Liver (tissue), 8 donors: ENCODE measurements at regions not wholly inside any gene's neighbourhood (a gene's known extent, or its start where the extent isn't known, plus 50 kb on each side); places are given as distances from the start of the nearest gene placed in this dataset.
"Not testable (repeated sequence)": the region's sequence is repeated elsewhere in the genome, so short reads cannot be mapped to it uniquely, and the experiment has no call there.

Source experiments
- DNase-seq: peaks from one replicate; pipeline ENCODE4 v3.0.0-alpha.2; 2017; ENCODE audit warnings: low spot score
- H3K27ac ChIP-seq, 2 donors: one replicate each; pipeline ENCODE4 v1.7.0; 2013; ENCODE audit warnings: inconsistent platforms in 2 of 2, low read length in 2 of 2, control low read depth in 1 of 2, low read depth in 1 of 2, mild to moderate bottlenecking in 1 of 2
- H3K27me3 ChIP-seq, 4 donors: one replicate each; pipeline versions ENCODE4 v1.6.1 to v1.7.0; 2013; ENCODE audit warnings: low read length in 3 of 4, inconsistent platforms in 1 of 4, mild to moderate bottlenecking in 1 of 4, moderate library complexity in 1 of 4; ENCODE audit not compliant: control insufficient read depth in 4 of 4, insufficient read depth in 4 of 4
- H3K36me3 ChIP-seq, 4 donors: one replicate each; pipeline versions ENCODE4 v1.6.1 to v1.7.0; 2013; ENCODE audit warnings: low read length in 3 of 4, mild to moderate bottlenecking in 3 of 4, low read depth in 1 of 4, moderate library complexity in 1 of 4; ENCODE audit not compliant: control insufficient read depth in 4 of 4, insufficient read depth in 3 of 4
- H3K4me1 ChIP-seq, 4 donors: one replicate each; pipeline versions ENCODE4 v1.6.1 to v1.7.0; 2013; ENCODE audit warnings: low read length in 3 of 4, mild to moderate bottlenecking in 3 of 4, moderate library complexity in 1 of 4; ENCODE audit not compliant: control insufficient read depth in 4 of 4, insufficient read depth in 4 of 4
- H3K4me3 ChIP-seq, 3 donors: one replicate each; pipeline versions ENCODE4 v1.6.1 to v1.7.0; 2013; ENCODE audit warnings: low read length in 3 of 3, control low read depth in 1 of 3, low read depth in 1 of 3, mild to moderate bottlenecking in 1 of 3
- H3K9ac ChIP-seq, 2 donors: one replicate each; pipeline ENCODE4 v1.7.0; 2013; ENCODE audit warnings: low read length in 2 of 2, mild to moderate bottlenecking in 2 of 2, moderate library complexity in 2 of 2, control low read depth in 1 of 2, low read depth in 1 of 2
- H3K9me3 ChIP-seq, 4 donors: one replicate each; pipeline versions ENCODE4 v1.6.1 to v1.7.0; 2013; ENCODE audit warnings: low read length in 3 of 4; ENCODE audit not compliant: control insufficient read depth in 4 of 4
- EGR1 ChIP-seq, 2 donors: IDR thresholded peaks; 2 replicates each; pipeline ENCODE4 v1.6.1; 2016 to 2018; ENCODE audit warnings: antibody characterized with exemption in 2 of 2, low read depth in 2 of 2
- FOXA1 ChIP-seq: IDR thresholded peaks from 2 replicates; pipeline ENCODE4 v1.6.1; 2016; ENCODE audit warnings: antibody characterized with exemption
- FOXA2 ChIP-seq: IDR thresholded peaks from 2 replicates; pipeline ENCODE4 v1.6.1; 2016; ENCODE audit warnings: antibody characterized with exemption
- GABPA ChIP-seq, 2 donors: IDR thresholded peaks in 1 of 2; conservative IDR thresholded peaks in 1 of 2; 2 replicates each; pipeline ENCODE4 v1.6.1; 2016; ENCODE audit warnings: antibody characterized with exemption in 2 of 2, mild to moderate bottlenecking in 1 of 2, moderate library complexity in 1 of 2
- HNF4A ChIP-seq, 2 donors: conservative IDR thresholded peaks; 2 replicates each; pipeline ENCODE4 v1.6.1; 2016; ENCODE audit warnings: antibody characterized with exemption in 2 of 2, mild to moderate bottlenecking in 2 of 2
- HNF4G ChIP-seq: IDR thresholded peaks from 2 replicates; pipeline ENCODE4 v1.6.1; 2016; ENCODE audit warnings: antibody characterized with exemption
- JUND ChIP-seq, 2 donors: IDR thresholded peaks; 2 replicates each; pipeline ENCODE4 v1.6.1; 2016; ENCODE audit warnings: antibody characterized with exemption in 2 of 2
- NR2F2 ChIP-seq: IDR thresholded peaks from 2 replicates; pipeline ENCODE4 v1.6.1; 2016; ENCODE audit warnings: antibody characterized with exemption
- RAD21 ChIP-seq, 2 donors: IDR thresholded peaks; 2 replicates each; pipeline ENCODE4 v1.6.1; 2016; ENCODE audit warnings: antibody characterized with exemption in 2 of 2, mild to moderate bottlenecking in 2 of 2
- RXRA ChIP-seq, 2 donors: IDR thresholded peaks; 2 replicates each; pipeline ENCODE4 v1.6.1; 2017 to 2018; ENCODE audit warnings: antibody characterized with exemption in 2 of 2, mild to moderate bottlenecking in 1 of 2
- SP1 ChIP-seq: IDR thresholded peaks from 2 replicates; pipeline ENCODE4 v1.6.1; 2018; ENCODE audit warnings: antibody characterized with exemption, mild to moderate bottlenecking
- YY1 ChIP-seq: IDR thresholded peaks from 2 replicates; pipeline ENCODE4 v1.6.1; 2016; ENCODE audit warnings: antibody characterized with exemption, mild to moderate bottlenecking
- WGBS: extraction: QIAGEN DNeasy Blood & Tissue Kit; methylation state at CpG from one replicate; pipeline ENCODE4 v1.1.7; 2013; 5-methylcytosine and 5-hydroxymethylcytosine counted together
- TF ChIP-seq, protein P1 (sequence below): IDR thresholded peaks from 2 replicates; pipeline ENCODE4 v1.6.1; 2016; ENCODE audit warnings: antibody characterized with exemption, mild to moderate bottlenecking
- TF ChIP-seq, protein P2 (sequence below): fragments of 150-350 bp; IDR thresholded peaks from 2 replicates; pipeline ENCODE4 v1.5.1; 2017; ENCODE audit warnings: improper control_type of control experiment, low read depth, low read length; ENCODE audit not compliant: missing input control
- TF ChIP-seq, protein P3 (sequence below): IDR thresholded peaks from 2 replicates; pipeline ENCODE4 v1.6.1; 2016; ENCODE audit warnings: antibody characterized with exemption
- TF ChIP-seq, protein P4 (sequence below): IDR thresholded peaks from 2 replicates; pipeline ENCODE4 v1.6.1; 2016; ENCODE audit warnings: antibody characterized with exemption
- donor health status: healthy.
- donor health status: healthy.
- donor health status: healthy.
- donor health status: healthy.
- donor health status: healthy.

DNA sequence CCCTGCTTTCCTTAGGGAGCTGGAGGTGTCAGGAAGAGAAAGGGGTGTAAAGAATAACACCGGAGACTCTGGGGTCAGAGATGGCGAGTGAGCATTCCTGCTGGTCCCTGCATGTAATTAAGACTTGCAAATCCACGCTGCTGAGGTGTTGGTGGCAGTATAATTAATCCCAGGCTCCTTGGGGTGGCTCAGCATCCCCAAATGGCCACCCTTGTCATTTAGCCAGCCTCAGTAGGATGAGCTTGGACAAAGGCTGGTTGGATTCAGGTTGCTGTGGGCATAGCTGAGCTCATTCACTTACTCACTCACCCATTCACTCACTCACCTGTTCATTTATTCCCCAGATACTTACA is 174.4 kb upstream of the RPH3A start (continued):
- TF ChIP-seq, protein P1, sequence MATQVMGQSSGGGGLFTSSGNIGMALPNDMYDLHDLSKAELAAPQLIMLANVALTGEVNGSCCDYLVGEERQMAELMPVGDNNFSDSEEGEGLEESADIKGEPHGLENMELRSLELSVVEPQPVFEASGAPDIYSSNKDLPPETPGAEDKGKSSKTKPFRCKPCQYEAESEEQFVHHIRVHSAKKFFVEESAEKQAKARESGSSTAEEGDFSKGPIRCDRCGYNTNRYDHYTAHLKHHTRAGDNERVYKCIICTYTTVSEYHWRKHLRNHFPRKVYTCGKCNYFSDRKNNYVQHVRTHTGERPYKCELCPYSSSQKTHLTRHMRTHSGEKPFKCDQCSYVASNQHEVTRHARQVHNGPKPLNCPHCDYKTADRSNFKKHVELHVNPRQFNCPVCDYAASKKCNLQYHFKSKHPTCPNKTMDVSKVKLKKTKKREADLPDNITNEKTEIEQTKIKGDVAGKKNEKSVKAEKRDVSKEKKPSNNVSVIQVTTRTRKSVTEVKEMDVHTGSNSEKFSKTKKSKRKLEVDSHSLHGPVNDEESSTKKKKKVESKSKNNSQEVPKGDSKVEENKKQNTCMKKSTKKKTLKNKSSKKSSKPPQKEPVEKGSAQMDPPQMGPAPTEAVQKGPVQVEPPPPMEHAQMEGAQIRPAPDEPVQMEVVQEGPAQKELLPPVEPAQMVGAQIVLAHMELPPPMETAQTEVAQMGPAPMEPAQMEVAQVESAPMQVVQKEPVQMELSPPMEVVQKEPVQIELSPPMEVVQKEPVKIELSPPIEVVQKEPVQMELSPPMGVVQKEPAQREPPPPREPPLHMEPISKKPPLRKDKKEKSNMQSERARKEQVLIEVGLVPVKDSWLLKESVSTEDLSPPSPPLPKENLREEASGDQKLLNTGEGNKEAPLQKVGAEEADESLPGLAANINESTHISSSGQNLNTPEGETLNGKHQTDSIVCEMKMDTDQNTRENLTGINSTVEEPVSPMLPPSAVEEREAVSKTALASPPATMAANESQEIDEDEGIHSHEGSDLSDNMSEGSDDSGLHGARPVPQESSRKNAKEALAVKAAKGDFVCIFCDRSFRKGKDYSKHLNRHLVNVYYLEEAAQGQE, result no peak

DNA sequence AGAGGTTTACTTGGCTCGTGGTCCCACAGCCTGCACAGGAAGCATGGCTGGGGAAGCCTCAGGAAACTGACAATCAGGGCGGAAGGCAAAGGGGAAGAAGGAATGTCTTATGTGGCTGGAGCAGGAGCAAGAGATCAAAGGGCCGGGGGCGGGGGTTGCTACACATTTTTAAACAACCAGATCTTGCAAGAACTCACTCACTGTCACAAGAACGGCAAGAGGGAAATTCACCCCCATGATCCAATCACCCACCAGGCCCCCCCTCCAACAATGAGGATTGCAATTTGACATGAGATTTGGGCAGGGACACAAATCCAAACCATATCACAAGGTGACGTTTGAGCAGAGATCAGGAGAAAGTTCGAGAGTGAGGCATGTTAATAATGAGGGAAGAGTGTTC is 163.7 kb upstream of the RPH3A start:
- DNase-seq, result no peak
- no peak overlapping the region for H3K27ac ChIP-seq
- 50% methylated on average over 7 of the region's 7 CpGs for WGBS
- H3K4me3 ChIP-seq, result no peak overlapping the region
- no peak for TF ChIP-seq FOXA1
- TF ChIP-seq SP1, result no peak
- no peak for TF ChIP-seq GABPA (IDR thresholded peaks at IDR 0.05 in 1 of 2, conservative IDR thresholded peaks at IDR 0.05 in 1 of 2)
- TF ChIP-seq, protein P2, sequence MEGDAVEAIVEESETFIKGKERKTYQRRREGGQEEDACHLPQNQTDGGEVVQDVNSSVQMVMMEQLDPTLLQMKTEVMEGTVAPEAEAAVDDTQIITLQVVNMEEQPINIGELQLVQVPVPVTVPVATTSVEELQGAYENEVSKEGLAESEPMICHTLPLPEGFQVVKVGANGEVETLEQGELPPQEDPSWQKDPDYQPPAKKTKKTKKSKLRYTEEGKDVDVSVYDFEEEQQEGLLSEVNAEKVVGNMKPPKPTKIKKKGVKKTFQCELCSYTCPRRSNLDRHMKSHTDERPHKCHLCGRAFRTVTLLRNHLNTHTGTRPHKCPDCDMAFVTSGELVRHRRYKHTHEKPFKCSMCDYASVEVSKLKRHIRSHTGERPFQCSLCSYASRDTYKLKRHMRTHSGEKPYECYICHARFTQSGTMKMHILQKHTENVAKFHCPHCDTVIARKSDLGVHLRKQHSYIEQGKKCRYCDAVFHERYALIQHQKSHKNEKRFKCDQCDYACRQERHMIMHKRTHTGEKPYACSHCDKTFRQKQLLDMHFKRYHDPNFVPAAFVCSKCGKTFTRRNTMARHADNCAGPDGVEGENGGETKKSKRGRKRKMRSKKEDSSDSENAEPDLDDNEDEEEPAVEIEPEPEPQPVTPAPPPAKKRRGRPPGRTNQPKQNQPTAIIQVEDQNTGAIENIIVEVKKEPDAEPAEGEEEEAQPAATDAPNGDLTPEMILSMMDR, result no peak
- H3K36me3 ChIP-seq, result no peaks in the 10 kb centered on the region
- no peak overlapping the region for H3K9ac ChIP-seq
- no peaks in the 10 kb centered on the region for H3K4me1 ChIP-seq
- H3K9me3 ChIP-seq, result no peaks in the 10 kb centered on the region
- H3K27me3 ChIP-seq, result no peaks in the 10 kb centered on the region

DNA sequence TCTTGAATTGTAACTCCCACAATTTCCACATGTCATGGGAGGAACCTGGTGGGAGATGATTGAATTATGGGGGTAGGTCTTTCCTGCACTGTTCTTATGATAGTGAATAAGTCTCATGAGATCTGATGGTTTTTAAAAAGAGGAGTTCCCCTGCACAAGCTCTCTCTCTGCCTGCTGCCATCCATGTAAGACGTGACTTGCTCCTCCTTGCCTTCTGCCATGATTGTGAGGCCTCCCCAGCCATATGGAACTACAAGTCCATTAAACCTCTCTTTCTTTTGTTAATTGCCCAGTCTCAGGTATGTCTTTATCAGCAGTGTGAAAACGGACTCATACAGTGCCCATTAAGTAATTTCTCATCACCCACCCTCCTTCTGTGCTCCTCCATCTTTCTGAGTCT is 159.6 kb upstream of the RPH3A start:
- not testable (repeated sequence) for H3K9me3 ChIP-seq, H3K4me3 ChIP-seq, H3K9ac ChIP-seq, H3K27me3 ChIP-seq, DNase-seq, H3K4me1 ChIP-seq, H3K36me3 ChIP-seq, H3K27ac ChIP-seq
- WGBS, result 72% methylated on average over 2 of the region's 2 CpGs

DNA sequence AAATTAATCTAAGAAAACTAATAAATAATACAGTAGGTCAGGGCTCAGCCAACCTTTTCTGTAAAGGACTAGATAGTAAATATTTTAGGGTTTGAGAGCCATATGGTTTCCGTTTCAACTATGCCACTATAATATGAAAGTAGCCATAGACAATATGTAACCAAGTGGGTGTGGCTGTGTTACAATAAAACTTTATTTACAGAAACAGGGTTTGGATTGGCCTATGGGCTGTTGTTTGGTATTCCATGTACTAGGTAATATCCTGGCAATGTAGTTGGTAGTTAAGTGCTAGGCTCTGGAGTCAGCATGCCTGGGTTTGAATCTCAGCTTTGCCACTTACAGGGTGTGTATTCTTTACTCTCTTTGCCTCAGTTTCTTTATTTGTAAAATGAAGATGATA is 156.5 kb upstream of the RPH3A start:
- no peak for DNase-seq
- WGBS, result 68% methylated on average over 1 of the region's 1 CpG
- H3K27ac ChIP-seq, result no peak overlapping the region
- H3K4me3 ChIP-seq, result no peak overlapping the region
- no peaks in the 10 kb centered on the region for H3K9me3 ChIP-seq
- no peak for TF ChIP-seq HNF4G
- TF ChIP-seq JUND (IDR thresholded peaks at IDR 0.05), result no peak
- no peak for TF ChIP-seq RXRA (IDR thresholded peaks at IDR 0.05)
- no peak for TF ChIP-seq YY1
- TF ChIP-seq, protein P3, sequence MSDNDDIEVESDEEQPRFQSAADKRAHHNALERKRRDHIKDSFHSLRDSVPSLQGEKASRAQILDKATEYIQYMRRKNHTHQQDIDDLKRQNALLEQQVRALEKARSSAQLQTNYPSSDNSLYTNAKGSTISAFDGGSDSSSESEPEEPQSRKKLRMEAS, result no peak
- TF ChIP-seq FOXA1, result no peak
- TF ChIP-seq EGR1 (IDR thresholded peaks at IDR 0.05; ENCODE audit: low read depth in 2 of 2), result no peak
- TF ChIP-seq SP1, result no peak
- TF ChIP-seq HNF4A (conservative IDR thresholded peaks at IDR 0.05), result no peak
- TF ChIP-seq, protein P4, sequence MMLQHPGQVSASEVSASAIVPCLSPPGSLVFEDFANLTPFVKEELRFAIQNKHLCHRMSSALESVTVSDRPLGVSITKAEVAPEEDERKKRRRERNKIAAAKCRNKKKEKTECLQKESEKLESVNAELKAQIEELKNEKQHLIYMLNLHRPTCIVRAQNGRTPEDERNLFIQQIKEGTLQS, result no peak
- TF ChIP-seq NR2F2, result no peak
- TF ChIP-seq FOXA2, result no peak
- no peak for TF ChIP-seq RAD21 (IDR thresholded peaks at IDR 0.05)
- no peaks in the 10 kb centered on the region for H3K4me1 ChIP-seq
- H3K27me3 ChIP-seq, result peaks cover 0 to 7% (median 0%) of the 10 kb centered on the region in 4 donors
- no peaks in the 10 kb centered on the region for H3K36me3 ChIP-seq
- no peak overlapping the region for H3K9ac ChIP-seq
